Gastroesophageal sphincter (tissue), 4 donors: ENCODE measurements at regions not wholly inside any gene's neighbourhood (a gene's known extent, or its start where the extent isn't known, plus 50 kb on each side); places are given as distances from the start of the nearest gene placed in this dataset.

Source experiments
- ATAC-seq: fragments of 150-250 bp; one replicate; pipeline ENCODE4 v1.9.1; 2016; ENCODE audit warnings: mild to moderate bottlenecking, moderate library complexity
- H3K27ac ChIP-seq, 4 donors: fragments of 200-600 bp; sonication (generic) in 3 of 4; 1 replicate in 3 of 4; 2 replicates in 1 of 4; pipeline ENCODE4 v1.5.1; 2016 to 2019
- H3K27me3 ChIP-seq: fragments of 200-600 bp; sonication (generic); one replicate; pipeline ENCODE4 v1.5.1; 2019
- H3K36me3 ChIP-seq, 2 donors: fragments of 200-600 bp; sonication (generic); one replicate each; pipeline ENCODE4 v1.5.1; 2019; ENCODE audit warnings: control low read depth in 1 of 2
- H3K4me1 ChIP-seq, 3 donors: fragments of 200-600 bp; sonication (generic); 1 replicate in 2 of 3; 2 replicates in 1 of 3; pipeline ENCODE4 v1.5.1; 2016 to 2019; ENCODE audit warnings: control low read depth in 2 of 3
- H3K4me3 ChIP-seq, 2 donors: fragments of 200-600 bp; sonication (generic); one replicate each; pipeline ENCODE4 v1.5.1; 2019; ENCODE audit warnings: mild to moderate bottlenecking in 1 of 2, moderate library complexity in 1 of 2
- H3K9me3 ChIP-seq, 3 donors: fragments of 200-600 bp; sonication (generic); one replicate each; pipeline ENCODE4 v1.5.1; 2017 to 2019; ENCODE audit warnings: control low read depth in 2 of 3
- CTCF ChIP-seq, 4 experiments: fragments of 200-600 bp in 2 of 4; fragments of 450-650 bp in 2 of 4; sonication (generic) in 1 of 4; IDR thresholded peaks; one replicate each; pipeline ENCODE4 v1.5.1; 2017 to 2019; ENCODE audit warnings: antibody characterized with exemption in 4 of 4, mild to moderate bottlenecking in 2 of 4, moderate library complexity in 2 of 4
- EP300 ChIP-seq: sonication (generic); formaldehyde crosslinking; IDR thresholded peaks from one replicate; pipeline ENCODE4 v1.6.1; 2017; ENCODE audit warnings: antibody characterized with exemption, mild to moderate bottlenecking
- POLR2A ChIP-seq, 2 donors: fragments of 450-650 bp; IDR thresholded peaks; one replicate each; pipeline ENCODE4 v1.6.1; 2017; ENCODE audit warnings: antibody characterized with exemption in 2 of 2, mild to moderate bottlenecking in 2 of 2, moderate library complexity in 1 of 2
- POLR2AphosphoS5 ChIP-seq: sonication (generic); formaldehyde crosslinking; IDR thresholded peaks from one replicate; pipeline ENCODE4 v1.6.1; 2017; ENCODE audit warnings: antibody characterized with exemption
- WGBS, 2 donors: methylation state at CpG; one replicate each; pipeline ENCODE4 v1.1.5; 2018; ENCODE audit warnings: low coverage in 1 of 2; 5-methylcytosine and 5-hydroxymethylcytosine counted together

DNA sequence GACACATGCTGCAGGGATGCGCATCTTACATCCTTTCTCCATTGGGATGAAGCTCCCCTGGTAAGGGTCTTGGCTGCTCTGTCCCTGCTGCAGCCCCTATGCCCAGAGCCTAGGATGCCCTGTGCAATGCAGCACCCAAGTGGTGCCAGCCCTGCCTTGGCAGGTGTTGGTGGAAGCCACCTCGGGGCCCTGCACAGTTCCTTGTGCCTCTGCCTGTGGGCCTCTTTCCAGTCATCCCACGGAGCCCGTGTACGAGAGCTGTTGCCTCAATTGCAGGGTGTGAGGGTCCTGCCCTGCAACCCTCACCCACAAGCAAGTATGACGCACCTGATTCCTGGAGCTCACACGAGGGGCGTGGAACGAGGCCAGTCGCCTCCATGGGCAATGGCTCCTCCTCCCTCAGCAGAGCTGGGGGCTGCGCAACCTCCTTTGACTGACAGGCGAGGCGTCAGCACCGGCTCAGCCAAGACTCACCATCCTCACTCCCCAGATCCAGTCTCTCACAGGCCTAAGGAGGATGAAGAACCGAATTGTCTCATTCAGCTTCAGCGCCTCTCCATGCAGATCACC is 719.6 kb downstream of the BRD1 start:
- Histone ChIP-seq H3K4me1 (no peaks in the 10 kb centered on the region), H3K27ac (no peak overlapping the region), H3K27me3 (peaks cover 87% of the 10 kb centered on the region), H3K36me3 (no peaks in the 10 kb centered on the region), H3K9me3 (no peaks in the 10 kb centered on the region), H3K4me3 (no peak overlapping the region)
- WGBS, 2 donors: no CpG with 5 or more reads among the region's 16 CpGs
- TF ChIP-seq CTCF (IDR thresholded peaks at IDR 0.05) (no peak), POLR2AphosphoS5 (no peak), POLR2A (IDR thresholded peaks at IDR 0.05) (no peak), EP300 (no peak)
- ATAC-seq: no peak

DNA sequence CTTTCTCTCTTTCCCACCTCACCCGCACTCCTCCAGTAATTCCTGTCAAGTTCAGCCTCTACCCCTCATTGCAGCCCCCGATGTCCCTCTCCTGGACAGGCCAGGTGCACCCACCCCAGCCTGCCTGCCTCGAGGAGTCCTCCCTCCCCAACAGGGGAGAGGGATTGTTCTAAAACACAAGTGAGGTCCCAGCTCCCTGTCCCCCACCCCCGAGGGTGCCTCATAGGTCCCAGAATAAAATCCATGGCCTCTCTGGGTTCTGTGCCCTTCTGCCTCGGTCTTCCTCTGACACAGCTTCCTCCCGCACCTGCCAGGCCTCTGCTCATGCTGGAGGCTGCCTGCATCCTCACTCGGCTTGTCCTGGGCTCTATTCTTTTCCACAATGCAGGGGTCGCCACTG is 720.1 kb downstream of the BRD1 start:
- Histone ChIP-seq H3K4me3 (no peak overlapping the region), H3K4me1 (no peaks in the 10 kb centered on the region), H3K27me3 (peaks cover 84% of the 10 kb centered on the region), H3K27ac (no peak overlapping the region), H3K9me3 (no peaks in the 10 kb centered on the region), H3K36me3 (no peaks in the 10 kb centered on the region)
- ATAC-seq: no peak
- WGBS, 2 donors: 66 to 100% methylated on average over 2 to 5 of the region's 8 CpGs
- TF ChIP-seq CTCF (IDR thresholded peaks at IDR 0.05) (no peak), POLR2AphosphoS5 (no peak), EP300 (no peak), POLR2A (IDR thresholded peaks at IDR 0.05) (no peak)

DNA sequence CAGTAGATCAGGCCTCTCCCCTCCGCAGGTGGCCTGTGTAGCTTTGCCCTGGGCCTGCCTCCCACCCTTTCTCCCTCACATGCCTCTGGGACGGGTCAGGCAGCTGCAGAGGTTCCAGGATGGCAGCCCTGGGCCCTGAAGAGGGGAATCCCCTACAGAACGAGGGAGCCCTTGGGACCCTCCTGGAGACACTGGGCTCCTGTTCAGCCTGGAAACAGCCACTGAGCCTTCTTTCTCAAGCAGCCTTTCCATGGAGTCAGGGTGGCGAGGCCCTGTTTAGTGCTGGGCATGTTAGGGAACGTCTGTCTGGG is 720.9 kb downstream of the BRD1 start:
- WGBS, 2 donors: 42 to 60% methylated on average over 1 to 2 of the region's 5 CpGs
- peaks cover 84% of the 10 kb centered on the region for H3K27me3 ChIP-seq
- H3K36me3 ChIP-seq: no peaks in the 10 kb centered on the region
- H3K9me3 ChIP-seq: no peaks in the 10 kb centered on the region
- no peak overlapping the region for H3K4me3 ChIP-seq
- ATAC-seq: no peak
- no peak overlapping the region for H3K27ac ChIP-seq
- H3K4me1 ChIP-seq: no peaks in the 10 kb centered on the region
- TF ChIP-seq POLR2AphosphoS5 (no peak), CTCF (IDR thresholded peaks at IDR 0.05) (no peak), EP300 (no peak), POLR2A (IDR thresholded peaks at IDR 0.05) (no peak)

GRCh38 chr22:49106096-49106841 is 721.4 kb downstream of the BRD1 start:
- no peak for ATAC-seq
- H3K4me3 ChIP-seq: no peak overlapping the region
- no peaks in the 10 kb centered on the region for H3K9me3 ChIP-seq
- H3K27me3 ChIP-seq: peaks cover 84% of the 10 kb centered on the region
- no peak overlapping the region for H3K27ac ChIP-seq
- TF ChIP-seq CTCF (IDR thresholded peaks at IDR 0.05) (no peak), EP300 (no peak), POLR2AphosphoS5 (no peak), POLR2A (IDR thresholded peaks at IDR 0.05) (no peak)
- H3K36me3 ChIP-seq: no peaks in the 10 kb centered on the region
- no peaks in the 10 kb centered on the region for H3K4me1 ChIP-seq
- WGBS, 2 donors: 60% methylated on average over 1 of the region's 12 CpGs; no CpG with 5 or more reads in 1 of the 2 donors

GRCh38 chr22:49104434-49104833 is 723.2 kb downstream of the BRD1 start:
- H3K27ac ChIP-seq: no peak overlapping the region
- H3K4me1 ChIP-seq: no peaks in the 10 kb centered on the region
- no peak for TF ChIP-seq CTCF (IDR thresholded peaks at IDR 0.05)
- no peak for TF ChIP-seq POLR2A (IDR thresholded peaks at IDR 0.05)
- no peak for TF ChIP-seq POLR2AphosphoS5
- TF ChIP-seq EP300: no peak
- no peaks in the 10 kb centered on the region for H3K36me3 ChIP-seq
- no peaks in the 10 kb centered on the region for H3K9me3 ChIP-seq
- ATAC-seq: no peak
- peaks cover 92% of the 10 kb centered on the region for H3K27me3 ChIP-seq
- H3K4me3 ChIP-seq: no peak overlapping the region
- 78 to 93% methylated on average over 6 to 7 of the region's 7 CpGs for WGBS, 2 donors
